ENCODE measurements at regions not wholly inside any gene's neighbourhood (a gene's known extent, or its start where the extent isn't known, plus 50 kb on each side); places are given as distances from the start of the nearest gene placed in this dataset.
"Not testable (repeated sequence)": the region's sequence is repeated elsewhere in the genome, so short reads cannot be mapped to it uniquely, and the experiment has no call there.

GRCh38 chr2:193170981-193171380 lies 976.2 kb upstream of the TMEFF2 start:
- not testable (repeated sequence) for TF ChIP-seq CTCF (IDR thresholded peaks at IDR 0.05; ENCODE audit: poor library complexity); EZH2 (IDR thresholded peaks at IDR 0.05; ENCODE audit: borderline replicate concordance); EZH2phosphoT487 (IDR thresholded peaks at IDR 0.05; ENCODE audit: low read depth, severe bottlenecking, unreplicated experiment)

All from hepatocyte (in vitro differentiated cells).